ENCODE measurements at regions not wholly inside any gene's neighbourhood (a gene's known extent, or its start where the extent isn't known, plus 50 kb on each side); places are given as distances from the start of the nearest gene placed in this dataset.

DNA sequence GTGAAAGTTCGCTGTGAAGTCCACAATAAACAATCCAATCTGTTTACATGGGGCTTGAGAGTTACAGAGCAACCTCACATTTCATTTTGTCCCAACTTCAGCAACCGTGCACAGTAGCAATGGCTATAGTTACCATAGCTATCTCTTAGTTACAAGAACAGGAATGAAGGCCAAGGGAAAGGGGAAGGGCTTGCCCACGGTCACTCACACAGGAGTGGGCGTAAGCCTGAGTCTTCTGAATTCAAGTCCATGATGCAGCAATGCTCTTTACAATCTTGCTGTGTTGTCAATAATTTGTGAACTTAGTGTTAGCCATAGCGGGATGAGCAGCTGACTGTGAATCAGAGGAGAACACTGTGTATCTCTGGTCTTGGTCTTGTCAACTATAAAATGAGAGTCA lies 102.9 kb downstream of the ADAMTS15 start:
- no peak overlapping the region for H2BK20ac ChIP-seq (ENCODE audit: low read depth, low read length, poor library complexity, severe bottlenecking)
- Mint-ChIP-seq H3K4me3 (no peak overlapping the region), H3K4me1 (peaks cover 3 to 10% of the 10 kb centered on the region in 2 experiments), H3K27me3 (ENCODE audit: low read depth) (peaks cover 2% of the 10 kb centered on the region), H3K36me3 (ENCODE audit: insufficient read depth in 1 of 3, low read depth in 3 of 3) (no peaks in the 10 kb centered on the region), H3K9me3 (no peaks in the 10 kb centered on the region), H3K27ac (no peak overlapping the region)
- H3K27ac ChIP-seq (ENCODE audit: insufficient read length, low read depth, low read length): no peak overlapping the region
- H4K5ac ChIP-seq (ENCODE audit: insufficient read length, low read depth, low read length): no peak overlapping the region
- no peak overlapping the region for H4K91ac ChIP-seq (ENCODE audit: insufficient read length, low read depth, low read length)
- H2BK12ac ChIP-seq (ENCODE audit: insufficient read length, low read depth, low read length): no peak overlapping the region
- WGBS (ENCODE audit: extremely low coverage, insufficient read length, low lambda C conversion rate): no CpG with 5 or more reads among the region's 5 CpGs
- H4K20me1 ChIP-seq (ENCODE audit: control insufficient read depth, insufficient read depth, insufficient read length): no peaks in the 10 kb centered on the region
- DNase-seq: no peak
- no peak overlapping the region for H2AFZ ChIP-seq (ENCODE audit: low read length)
- H3K9ac ChIP-seq (ENCODE audit: extremely low read depth, insufficient read length, low read length): no peak overlapping the region
- TF ChIP-seq, protein P1, sequence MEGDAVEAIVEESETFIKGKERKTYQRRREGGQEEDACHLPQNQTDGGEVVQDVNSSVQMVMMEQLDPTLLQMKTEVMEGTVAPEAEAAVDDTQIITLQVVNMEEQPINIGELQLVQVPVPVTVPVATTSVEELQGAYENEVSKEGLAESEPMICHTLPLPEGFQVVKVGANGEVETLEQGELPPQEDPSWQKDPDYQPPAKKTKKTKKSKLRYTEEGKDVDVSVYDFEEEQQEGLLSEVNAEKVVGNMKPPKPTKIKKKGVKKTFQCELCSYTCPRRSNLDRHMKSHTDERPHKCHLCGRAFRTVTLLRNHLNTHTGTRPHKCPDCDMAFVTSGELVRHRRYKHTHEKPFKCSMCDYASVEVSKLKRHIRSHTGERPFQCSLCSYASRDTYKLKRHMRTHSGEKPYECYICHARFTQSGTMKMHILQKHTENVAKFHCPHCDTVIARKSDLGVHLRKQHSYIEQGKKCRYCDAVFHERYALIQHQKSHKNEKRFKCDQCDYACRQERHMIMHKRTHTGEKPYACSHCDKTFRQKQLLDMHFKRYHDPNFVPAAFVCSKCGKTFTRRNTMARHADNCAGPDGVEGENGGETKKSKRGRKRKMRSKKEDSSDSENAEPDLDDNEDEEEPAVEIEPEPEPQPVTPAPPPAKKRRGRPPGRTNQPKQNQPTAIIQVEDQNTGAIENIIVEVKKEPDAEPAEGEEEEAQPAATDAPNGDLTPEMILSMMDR (conservative IDR thresholded peaks at IDR 0.05): no peak
- H3K27me3 ChIP-seq (ENCODE audit: insufficient read depth, low read length): no peaks in the 10 kb centered on the region
- no peak overlapping the region for H3K4me2 ChIP-seq (ENCODE audit: insufficient read depth, insufficient read length, low read length)
- no peak overlapping the region for H3K18ac ChIP-seq (ENCODE audit: insufficient read length, low read depth, low read length)
- no peak overlapping the region for H3K14ac ChIP-seq (ENCODE audit: insufficient read depth, low read length)
- H4K8ac ChIP-seq (replicated peaks; ENCODE audit: insufficient read length, low read depth, low read length): no peak overlapping the region
- no peak overlapping the region for H2BK5ac ChIP-seq (ENCODE audit: insufficient read length, low read length)
- no peak overlapping the region for H2BK15ac ChIP-seq (ENCODE audit: low read depth, low read length)
- H3K56ac ChIP-seq (ENCODE audit: insufficient read length, low read depth, low read length): no peak overlapping the region
- H3K79me2 ChIP-seq (ENCODE audit: insufficient read depth, low read length): no peaks in the 10 kb centered on the region
- H3K23ac ChIP-seq (ENCODE audit: insufficient read length, low read depth, low read length): no peak overlapping the region
- H3K9me3 ChIP-seq (ENCODE audit: control insufficient read depth, low read depth, low read length): no peaks in the 10 kb centered on the region
- no peak overlapping the region for H2AK5ac ChIP-seq (ENCODE audit: insufficient read length, low read length)
- H3K4ac ChIP-seq (ENCODE audit: low read depth, low read length): no peak overlapping the region
- no peak overlapping the region for H2BK120ac ChIP-seq (ENCODE audit: low read depth, low read length, poor library complexity, severe bottlenecking)
- no peaks in the 10 kb centered on the region; the same call in 1 of the 2 replicates for H3K4me1 ChIP-seq (ENCODE audit: insufficient read depth, low read length)
- H3T11ph ChIP-seq (ENCODE audit: low read length): no peak overlapping the region
- no peaks in the 10 kb centered on the region for H3K79me1 ChIP-seq (ENCODE audit: insufficient read depth, low read depth, low read length, poor library complexity, severe bottlenecking)
- H3K23me2 ChIP-seq (ENCODE audit: insufficient read length, low read depth, low read length, poor library complexity, severe bottlenecking): no peaks in the 10 kb centered on the region

All from H9 (cell line).